A549 (cell line): ENCODE measurements at regions not wholly inside any gene's neighbourhood (a gene's known extent, or its start where the extent isn't known, plus 50 kb on each side); places are given as distances from the start of the nearest gene placed in this dataset.

ENCODE experiments used
- ATAC-seq, 2 experiments: fragments of 200-7000 bp in 1 of 2; fragments of >200 bp in 1 of 2; cut with Nextera tagmentation in 1 of 2; cut with Tn5 transposase in 1 of 2; 3 replicates each; pipeline versions ENCODE4 v1.8.0 to v1.9.1; 2018 to 2020; ENCODE audit warnings: mild to moderate bottlenecking in 1 of 2, moderate library complexity in 1 of 2
- CTCF ChIA-PET: fragments of 300-600 bp; sonication (Branson Sonifier 250); formaldehyde crosslinking; extraction: SDS; loops from one replicate; lab custom pipeline; 2021; ENCODE audit warnings: antibody characterized with exemption, inconsistent platforms; lab: Yijun Ruan, JAX
- POLR2A ChIA-PET: fragments of 350-600 bp; formaldehyde crosslinking; extraction: SDS; loops from one replicate; lab custom pipeline; 2021; ENCODE audit warnings: antibody characterized with exemption, inconsistent platforms; lab: Yijun Ruan, JAX
- DNase-seq, 2 experiments: peaks; one replicate each; pipeline versions ENCODE4 v3.0.0 to v3.0.0-alpha.2; 2011 to 2016; ENCODE audit warnings: low read depth in 1 of 2, low spot score in 1 of 2
- FAIRE-seq: peaks from 2 replicates; lab custom pipeline; 2011; peaks lifted over from hg19 to GRCh38; lab: Jason Lieb, UNC
- H3K27ac ChIP-seq, 2 experiments: fragments of >200 bp; sonication (Bioruptor Twin); formaldehyde crosslinking; 3 replicates each; pipeline ENCODE4 v1.5.1; 2016 to 2017
- H3K4me1 ChIP-seq: fragments of >200 bp; sonication (Bioruptor Twin); formaldehyde crosslinking; 3 replicates; pipeline ENCODE4 v1.6.1; 2016
- H3K4me2 ChIP-seq: fragments of >200 bp; sonication (Bioruptor Twin); formaldehyde crosslinking; 3 replicates; pipeline ENCODE4 v1.6.1; 2016
- H3K4me3 ChIP-seq: fragments of >200 bp; sonication (Bioruptor Twin); formaldehyde crosslinking; 3 replicates; pipeline ENCODE4 v1.5.1; 2016
- H3K9me3 ChIP-seq: fragments of >200 bp; sonication (Bioruptor Twin); formaldehyde crosslinking; 3 replicates; pipeline ENCODE4 v1.6.1; 2016
- BHLHE40 ChIP-seq: IDR thresholded peaks from 2 replicates; pipeline ENCODE4 v1.6.1; 2012; ENCODE audit warnings: low read depth, low read length, inconsistent platforms
- CBX2 ChIP-seq: fragments of 200-600 bp; sonication (generic); IDR thresholded peaks from 2 replicates; pipeline ENCODE4 v1.6.1; 2016; ENCODE audit warnings: low read depth, mild to moderate bottlenecking, borderline replicate concordance
- CHD4 ChIP-seq: fragments of 200-600 bp; sonication (generic); IDR thresholded peaks from 2 replicates; pipeline ENCODE4 v1.6.1; 2016; ENCODE audit warnings: antibody characterized with exemption, mild to moderate bottlenecking, borderline replicate concordance
- CTCF ChIP-seq: fragments of >200 bp; sonication (Bioruptor Twin); formaldehyde crosslinking; IDR thresholded peaks from 3 replicates; pipeline ENCODE4 v1.5.1; 2016
- EHMT2 ChIP-seq: fragments of 200-600 bp; sonication (generic); IDR thresholded peaks from 2 replicates; pipeline ENCODE4 v1.6.1; 2016; ENCODE audit warnings: antibody characterized with exemption, low read depth, mild to moderate bottlenecking, moderate library complexity
- EP300 ChIP-seq, 2 experiments: fragments of >200 bp; sonication (Bioruptor Twin); formaldehyde crosslinking; IDR thresholded peaks; 2 replicates in 1 of 2; 3 replicates in 1 of 2; pipeline ENCODE4 v1.6.1; 2016 to 2017
- FOSB ChIP-seq: fragments of 250-450 bp; sonication (Bioruptor Pico); IDR thresholded peaks from 2 replicates; pipeline ENCODE4 v1.5.0; 2020; ENCODE audit warnings: mild to moderate bottlenecking, moderate library complexity
- HES2 ChIP-seq: fragments of >200 bp; sonication (Bioruptor Twin); formaldehyde crosslinking; IDR thresholded peaks from 2 replicates; pipeline ENCODE4 v1.6.1; 2016
- HEYL ChIP-seq: fragments of 250-450 bp; sonication (Bioruptor Pico); IDR thresholded peaks from 2 replicates; pipeline ENCODE4 v1.8.0; 2021; ENCODE audit warnings: mild to moderate bottlenecking, moderate library complexity
- HOXA7 ChIP-seq: fragments of 250-450 bp; sonication (Bioruptor Pico); IDR thresholded peaks from 2 replicates; pipeline ENCODE4 v1.5.0; 2020; ENCODE audit warnings: mild to moderate bottlenecking, moderate library complexity
- JUNB ChIP-seq: fragments of >200 bp; sonication (Bioruptor Twin); formaldehyde crosslinking; IDR thresholded peaks from 2 replicates; pipeline ENCODE4 v1.6.1; 2016
- PBX3 ChIP-seq: IDR thresholded peaks from 2 replicates; pipeline ENCODE4 v1.6.1; 2012
- PHF8 ChIP-seq: fragments of 200-600 bp; sonication (generic); IDR thresholded peaks from 2 replicates; pipeline ENCODE4 v1.6.1; 2016; ENCODE audit warnings: low read depth, mild to moderate bottlenecking, antibody characterized with exemption, moderate library complexity, borderline replicate concordance
- RCOR1 ChIP-seq: fragments of 150-350 bp; IDR thresholded peaks from 2 replicates; pipeline ENCODE4 v1.6.1; 2014; ENCODE audit warnings: antibody characterized with exemption, low read length, low read depth
- REST ChIP-seq: fragments of 200-600 bp; sonication (generic); IDR thresholded peaks from 2 replicates; pipeline ENCODE4 v1.6.1; 2016; ENCODE audit warnings: antibody characterized with exemption, mild to moderate bottlenecking, moderate library complexity
- SREBF2 ChIP-seq: fragments of 450-650 bp; IDR thresholded peaks from 2 replicates; pipeline ENCODE4 v1.6.1; 2014; ENCODE audit warnings: mild to moderate bottlenecking, moderate library complexity
- TP53 ChIP-seq: fragments of 250-450 bp; sonication (Bioruptor Pico); IDR thresholded peaks from 2 replicates; pipeline ENCODE4 v1.5.0; 2021; ENCODE audit warnings: mild to moderate bottlenecking, moderate library complexity
- USF2 ChIP-seq: fragments of 450-650 bp; IDR thresholded peaks from 2 replicates; pipeline ENCODE4 v1.6.1; 2014; ENCODE audit warnings: antibody characterized with exemption
- ZC3H11A ChIP-seq: fragments of 450-650 bp; IDR thresholded peaks from 2 replicates; pipeline ENCODE4 v1.6.1; 2014; ENCODE audit warnings: antibody characterized with exemption, mild to moderate bottlenecking
- ZNF302 ChIP-seq: fragments of 250-450 bp; sonication (Bioruptor Pico); IDR thresholded peaks from 2 replicates; pipeline ENCODE4 v1.9.0; 2021; ENCODE audit warnings: inconsistent platforms, mild to moderate bottlenecking, moderate library complexity
- WGBS: methylation state at CpG from one replicate; pipeline ENCODE4 v1.1.6; 2017; ENCODE audit errors: missing lambda C conversion rate; 5-methylcytosine and 5-hydroxymethylcytosine counted together

- no peak for TF ChIP-seq BHLHE40
- no peak for TF ChIP-seq ZC3H11A
- TF ChIP-seq, all 56 proteins: peak for 0
These were observed 239.8 kb upstream of the IGFBP3 start (continued) for GRCh38 chr7:46160861-46161260.

- H3K9me3 ChIP-seq, result no peaks in the 10 kb centered on the region
- H3K4me1 ChIP-seq, result peaks cover 31% of the 10 kb centered on the region
- POLR2A ChIA-PET, result no interaction called here
- CTCF ChIA-PET, result no interaction called here
- H3K27ac ChIP-seq, result no peak overlapping the region
- WGBS, result 83% methylated on average over 4 of the region's 4 CpGs
- no peak overlapping the region for H3K4me2 ChIP-seq
- ATAC-seq (no peak), DNase-seq (no peak), FAIRE-seq (no peak)
- TF ChIP-seq EHMT2, result no peak
- no peak for TF ChIP-seq PHF8
- no peak for TF ChIP-seq REST
- no peak for TF ChIP-seq CHD4
- no peak for TF ChIP-seq SREBF2
- TF ChIP-seq ZC3H11A, result no peak
- TF ChIP-seq HES2, result no peak
- TF ChIP-seq FOSB (CRISPR knock-in tag), result no peak
- no peak for TF ChIP-seq CBX2
- TF ChIP-seq PBX3, result no peak
- TF ChIP-seq TP53, result no peak
- no peak for TF ChIP-seq RCOR1
- TF ChIP-seq USF2, result no peak
- no peak for TF ChIP-seq HEYL (CRISPR knock-in tag)
- no peak for TF ChIP-seq HOXA7 (CRISPR knock-in tag)
- H3K4me3 ChIP-seq, result no peak overlapping the region
These were observed 236.9 kb upstream of the IGFBP3 start for GRCh38 chr7:46157931-46158330.

GRCh38 chr7:46157404-46157803 is 236.3 kb upstream of the IGFBP3 start:
- no peak overlapping the region for H3K4me3 ChIP-seq
- no peaks in the 10 kb centered on the region for H3K9me3 ChIP-seq
- ATAC-seq (no peak), FAIRE-seq (no peak), DNase-seq (no peak)
- peaks cover 31% of the 10 kb centered on the region for H3K4me1 ChIP-seq
- no peak overlapping the region for H3K4me2 ChIP-seq
- WGBS, result 78% methylated on average over 5 of the region's 5 CpGs
- H3K27ac ChIP-seq, result no peak overlapping the region
- TF ChIP-seq CBX2 (no peak), EP300 (IDR thresholded peaks at IDR 0.05) (no peak), ZNF302 (CRISPR knock-in tag) (no peak), FOSB (CRISPR knock-in tag) (no peak), CTCF (no peak), JUNB (no peak)
- ChIA-PET POLR2A (no interaction called here), CTCF (no interaction called here)
